Bronchial epithelial cell (primary cell): ENCODE measurements at regions not wholly inside any gene's neighbourhood (a gene's known extent, or its start where the extent isn't known, plus 50 kb on each side); places are given as distances from the start of the nearest gene placed in this dataset.
"Not testable (repeated sequence)": the region's sequence is repeated elsewhere in the genome, so short reads cannot be mapped to it uniquely, and the experiment has no call there.

Source experiments
- DNase-seq: peaks from one replicate; pipeline ENCODE4 v3.0.0-alpha.2; 2010; ENCODE audit warnings: low read depth
- FAIRE-seq: peaks from 2 replicates; lab custom pipeline; 2011; peaks lifted over from hg19 to GRCh38; lab: Jason Lieb, UNC
- H3K27me3 ChIP-seq: 2 replicates; pipeline ENCODE4 v1.5.1; 2011; ENCODE audit warnings: low read length; ENCODE audit not compliant: control insufficient read depth, insufficient read depth
- H3K36me3 ChIP-seq: 2 replicates; pipeline ENCODE4 v1.5.1; 2011; ENCODE audit warnings: low read length; ENCODE audit not compliant: control insufficient read depth, insufficient read depth
- H3K4me3 ChIP-seq: 2 replicates; pipeline ENCODE4 v1.5.1; 2011; ENCODE audit warnings: mild to moderate bottlenecking, low read depth, low read length, control low read depth
- TF ChIP-seq, protein P1 (sequence below): IDR thresholded peaks from 2 replicates; pipeline ENCODE4 v1.5.1; 2011; ENCODE audit warnings: mild to moderate bottlenecking, moderate library complexity, low read length, control low read depth, inconsistent platforms; ENCODE audit not compliant: insufficient read depth, severe bottlenecking

DNA sequence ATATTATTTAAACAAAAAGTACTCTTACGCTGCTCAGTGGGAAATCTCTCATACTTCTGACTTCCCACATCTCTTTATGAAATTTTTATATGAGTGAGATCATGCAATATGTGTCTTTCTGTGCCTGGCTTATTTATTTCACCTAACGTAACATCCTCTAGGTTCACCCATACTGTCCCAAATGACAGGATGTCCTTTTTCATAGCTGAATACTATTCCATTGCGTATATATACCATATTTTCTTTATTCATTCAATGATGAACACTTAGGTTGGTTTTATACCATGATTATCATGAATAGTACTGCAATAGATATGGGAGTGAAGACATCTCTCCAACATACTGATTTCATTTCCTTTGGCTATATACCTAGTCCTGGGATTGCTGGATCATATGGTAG lies 57.8 kb upstream of the TPP2 start:
- Histone ChIP-seq H3K36me3 (no peaks in the 10 kb centered on the region), H3K4me3 (no peak overlapping the region), H3K27me3 (no peaks in the 10 kb centered on the region)
- TF ChIP-seq, protein P1, sequence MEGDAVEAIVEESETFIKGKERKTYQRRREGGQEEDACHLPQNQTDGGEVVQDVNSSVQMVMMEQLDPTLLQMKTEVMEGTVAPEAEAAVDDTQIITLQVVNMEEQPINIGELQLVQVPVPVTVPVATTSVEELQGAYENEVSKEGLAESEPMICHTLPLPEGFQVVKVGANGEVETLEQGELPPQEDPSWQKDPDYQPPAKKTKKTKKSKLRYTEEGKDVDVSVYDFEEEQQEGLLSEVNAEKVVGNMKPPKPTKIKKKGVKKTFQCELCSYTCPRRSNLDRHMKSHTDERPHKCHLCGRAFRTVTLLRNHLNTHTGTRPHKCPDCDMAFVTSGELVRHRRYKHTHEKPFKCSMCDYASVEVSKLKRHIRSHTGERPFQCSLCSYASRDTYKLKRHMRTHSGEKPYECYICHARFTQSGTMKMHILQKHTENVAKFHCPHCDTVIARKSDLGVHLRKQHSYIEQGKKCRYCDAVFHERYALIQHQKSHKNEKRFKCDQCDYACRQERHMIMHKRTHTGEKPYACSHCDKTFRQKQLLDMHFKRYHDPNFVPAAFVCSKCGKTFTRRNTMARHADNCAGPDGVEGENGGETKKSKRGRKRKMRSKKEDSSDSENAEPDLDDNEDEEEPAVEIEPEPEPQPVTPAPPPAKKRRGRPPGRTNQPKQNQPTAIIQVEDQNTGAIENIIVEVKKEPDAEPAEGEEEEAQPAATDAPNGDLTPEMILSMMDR: no peak
- DNase-seq (no peak), FAIRE-seq (no peak)

- TF ChIP-seq, protein P1: no peak
- FAIRE-seq: no peak
- Histone ChIP-seq H3K36me3 (no peaks in the 10 kb centered on the region), H3K4me3 (no peak overlapping the region), H3K27me3 (no peaks in the 10 kb centered on the region)
- no peak for DNase-seq
Observed at GRCh38 chr13:102536695-102537485, 59.9 kb upstream of the TPP2 start.

GRCh38 chr13:102536196-102536595 lies 60.6 kb upstream of the TPP2 start:
- H3K4me3 ChIP-seq: no peak overlapping the region
- no peaks in the 10 kb centered on the region for H3K27me3 ChIP-seq
- DNase-seq: no peak
- FAIRE-seq: no peak
- TF ChIP-seq, protein P1: no peak
- no peaks in the 10 kb centered on the region for H3K36me3 ChIP-seq

DNA sequence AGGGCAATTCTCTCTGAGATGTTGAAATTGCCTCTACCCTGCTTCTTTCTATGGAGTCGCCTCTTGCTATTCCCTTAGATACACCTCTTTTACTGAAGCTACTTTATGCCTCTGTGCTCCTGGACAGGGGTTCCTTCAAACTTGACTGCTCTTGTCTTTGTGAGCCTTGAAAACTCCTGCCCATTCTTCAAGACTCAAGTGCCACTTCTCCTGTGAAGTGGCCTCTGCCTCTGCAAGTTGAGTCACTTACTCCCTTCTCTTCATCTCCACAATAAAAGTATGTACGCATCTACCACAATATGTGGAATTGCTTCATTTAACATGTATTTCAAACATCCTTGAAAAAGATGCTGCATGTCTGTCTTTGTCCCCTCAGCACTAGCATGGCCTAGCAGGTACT lies 66.0 kb upstream of the TPP2 start:
- FAIRE-seq: no peak
- no peaks in the 10 kb centered on the region for H3K27me3 ChIP-seq
- DNase-seq: no peak

DNA sequence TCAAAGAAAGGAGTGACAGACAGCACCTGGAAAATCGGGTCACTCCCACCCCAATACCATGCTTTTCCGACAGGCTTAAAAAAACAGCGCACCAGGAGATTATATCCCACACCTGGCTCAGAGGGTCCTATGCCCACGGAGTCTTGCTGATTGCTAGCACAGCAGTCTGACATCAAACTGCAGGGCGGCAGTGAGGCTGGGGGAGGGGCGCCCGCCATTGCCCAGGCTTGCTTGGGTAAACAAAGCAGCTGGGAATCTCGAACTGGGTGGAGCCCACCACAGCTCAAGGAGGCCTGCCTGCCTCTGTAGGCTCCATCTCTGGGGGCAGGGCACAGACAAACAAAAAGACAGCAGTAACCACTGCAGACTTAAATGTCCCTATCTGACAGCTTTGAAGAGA lies 74.5 kb upstream of the TPP2 start:
- H3K27me3 ChIP-seq, H3K36me3 ChIP-seq, DNase-seq, FAIRE-seq, H3K4me3 ChIP-seq: not testable (repeated sequence)

More for the DNA sequence above, 66.0 kb upstream of the TPP2 start:
- H3K36me3 ChIP-seq: no peaks in the 10 kb centered on the region
- H3K4me3 ChIP-seq: no peak overlapping the region
- TF ChIP-seq, protein P1: no peak

DNA sequence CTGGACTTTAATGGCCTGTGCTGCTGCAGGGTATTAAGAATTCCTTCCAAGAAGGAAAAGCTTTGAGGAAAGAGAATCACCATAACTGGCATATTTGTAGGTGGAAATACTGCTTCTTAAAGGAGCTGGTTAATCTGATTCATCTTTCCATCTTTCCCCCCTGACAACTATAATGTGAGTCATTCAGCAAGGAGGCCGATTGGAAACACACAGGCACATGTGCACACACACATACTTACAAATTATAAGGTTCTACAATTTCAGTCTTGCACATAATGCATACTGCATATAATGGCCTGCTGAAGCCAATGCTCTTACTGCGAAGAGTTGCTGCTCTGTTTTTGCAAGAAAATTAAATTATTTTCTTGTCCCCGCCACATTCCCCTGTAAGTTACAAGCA lies 78.8 kb upstream of the TPP2 start:
- DNase-seq (peak; percentile 32), FAIRE-seq (no peak)
- Histone ChIP-seq H3K36me3 (no peaks in the 10 kb centered on the region), H3K27me3 (no peaks in the 10 kb centered on the region), H3K4me3 (no peak overlapping the region)
- TF ChIP-seq, protein P1: no peak
